BE2C (cell line): ENCODE measurements at regions not wholly inside any gene's neighbourhood (a gene's known extent, or its start where the extent isn't known, plus 50 kb on each side); places are given as distances from the start of the nearest gene placed in this dataset.

ENCODE experiments used
- DNase-seq: peaks from one replicate; pipeline ENCODE4 v3.0.0-alpha.2; 2020
- H3K27me3 ChIP-seq: fragments of 250-450 bp; sonication (Bioruptor Pico); 2 replicates; pipeline ENCODE4 v1.5.1; 2020; ENCODE audit warnings: mild to moderate bottlenecking
- H3K36me3 ChIP-seq: fragments of 250-450 bp; sonication (Bioruptor Pico); 2 replicates; pipeline ENCODE4 v1.5.1; 2020; ENCODE audit warnings: mild to moderate bottlenecking
- H3K4me1 ChIP-seq: fragments of 250-450 bp; sonication (Bioruptor Pico); 2 replicates; pipeline ENCODE4 v1.5.1; 2020
- H3K4me3 ChIP-seq: 2 replicates; pipeline ENCODE4 v1.5.1; 2011; ENCODE audit warnings: low read depth, low read length
- H3K9me3 ChIP-seq: fragments of 250-450 bp; sonication (Bioruptor Pico); 2 replicates; pipeline ENCODE4 v1.5.1; 2020
- TF ChIP-seq, protein P1 (sequence below): IDR thresholded peaks from 2 replicates; pipeline ENCODE4 v1.5.1; 2012; ENCODE audit warnings: mild to moderate bottlenecking, low read depth, low read length

DNA sequence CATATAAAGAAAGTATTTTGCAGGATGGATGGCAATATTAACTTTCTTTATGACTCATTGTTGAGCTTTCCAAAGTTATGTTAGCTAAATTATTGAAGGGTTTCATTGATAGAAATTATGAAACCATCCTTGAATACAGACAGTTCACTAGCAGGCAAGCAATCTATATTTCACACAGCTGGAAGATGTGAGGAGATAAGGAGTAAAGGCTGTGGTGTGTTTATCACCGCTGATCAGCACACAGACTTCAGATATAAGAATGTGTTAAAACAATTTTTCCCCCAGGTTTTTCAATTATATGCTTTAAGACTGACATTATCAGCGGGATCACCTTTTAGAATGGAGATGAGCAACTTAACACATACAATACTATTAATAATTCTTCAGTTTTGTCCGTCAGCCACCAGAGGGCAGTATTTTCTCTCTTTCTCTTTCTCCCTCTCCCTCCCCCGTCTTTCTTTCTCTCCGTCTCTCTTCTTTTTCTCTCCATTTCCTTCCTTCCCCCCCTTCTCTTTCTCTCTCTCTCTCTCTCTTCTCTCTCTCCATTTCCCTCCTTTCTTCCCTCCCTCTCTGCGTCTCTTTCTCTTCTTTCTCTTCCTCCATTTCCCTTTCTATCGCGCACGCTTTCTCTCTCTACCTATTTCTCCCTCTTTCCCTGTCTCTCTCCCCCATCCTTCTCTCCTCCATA, 62.9 kb upstream of the FAM171A1 start:
- Histone ChIP-seq H3K36me3 (no peaks in the 10 kb centered on the region), H3K9me3 (no peaks in the 10 kb centered on the region), H3K4me1 (no peaks in the 10 kb centered on the region), H3K27me3 (no peaks in the 10 kb centered on the region; the same call in 1 of the 2 replicates), H3K4me3 (peak overlapping the region; percentile 43)
- peak; percentile 28 for DNase-seq
- TF ChIP-seq, protein P1, sequence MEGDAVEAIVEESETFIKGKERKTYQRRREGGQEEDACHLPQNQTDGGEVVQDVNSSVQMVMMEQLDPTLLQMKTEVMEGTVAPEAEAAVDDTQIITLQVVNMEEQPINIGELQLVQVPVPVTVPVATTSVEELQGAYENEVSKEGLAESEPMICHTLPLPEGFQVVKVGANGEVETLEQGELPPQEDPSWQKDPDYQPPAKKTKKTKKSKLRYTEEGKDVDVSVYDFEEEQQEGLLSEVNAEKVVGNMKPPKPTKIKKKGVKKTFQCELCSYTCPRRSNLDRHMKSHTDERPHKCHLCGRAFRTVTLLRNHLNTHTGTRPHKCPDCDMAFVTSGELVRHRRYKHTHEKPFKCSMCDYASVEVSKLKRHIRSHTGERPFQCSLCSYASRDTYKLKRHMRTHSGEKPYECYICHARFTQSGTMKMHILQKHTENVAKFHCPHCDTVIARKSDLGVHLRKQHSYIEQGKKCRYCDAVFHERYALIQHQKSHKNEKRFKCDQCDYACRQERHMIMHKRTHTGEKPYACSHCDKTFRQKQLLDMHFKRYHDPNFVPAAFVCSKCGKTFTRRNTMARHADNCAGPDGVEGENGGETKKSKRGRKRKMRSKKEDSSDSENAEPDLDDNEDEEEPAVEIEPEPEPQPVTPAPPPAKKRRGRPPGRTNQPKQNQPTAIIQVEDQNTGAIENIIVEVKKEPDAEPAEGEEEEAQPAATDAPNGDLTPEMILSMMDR, result peak; percentile 66

DNA sequence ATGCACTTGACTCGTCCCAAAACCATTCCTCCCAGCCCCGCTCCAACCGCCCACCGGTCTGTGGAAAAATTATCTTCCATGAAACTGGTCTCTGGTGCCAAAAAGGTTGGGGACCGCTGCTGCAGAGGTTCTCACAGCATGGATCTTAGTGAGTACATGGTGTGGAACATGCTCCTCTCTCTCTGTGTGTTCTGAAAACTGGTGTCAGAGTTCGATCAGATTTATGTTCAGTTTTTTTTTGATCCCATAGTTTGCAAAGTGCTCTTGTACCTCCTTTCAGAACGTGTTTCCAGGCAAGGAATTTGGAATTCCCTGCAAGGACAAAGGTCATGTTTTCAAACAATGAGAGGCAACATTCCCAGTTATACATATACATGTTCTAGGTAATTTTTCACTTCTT, 61.2 kb upstream of the FAM171A1 start:
- TF ChIP-seq, protein P1, result no peak
- no peak for DNase-seq
- Histone ChIP-seq H3K9me3 (no peaks in the 10 kb centered on the region), H3K27me3 (no peaks in the 10 kb centered on the region; the same call in none of the 2 replicates), H3K4me3 (no peak overlapping the region), H3K4me1 (no peaks in the 10 kb centered on the region), H3K36me3 (no peaks in the 10 kb centered on the region)

DNA sequence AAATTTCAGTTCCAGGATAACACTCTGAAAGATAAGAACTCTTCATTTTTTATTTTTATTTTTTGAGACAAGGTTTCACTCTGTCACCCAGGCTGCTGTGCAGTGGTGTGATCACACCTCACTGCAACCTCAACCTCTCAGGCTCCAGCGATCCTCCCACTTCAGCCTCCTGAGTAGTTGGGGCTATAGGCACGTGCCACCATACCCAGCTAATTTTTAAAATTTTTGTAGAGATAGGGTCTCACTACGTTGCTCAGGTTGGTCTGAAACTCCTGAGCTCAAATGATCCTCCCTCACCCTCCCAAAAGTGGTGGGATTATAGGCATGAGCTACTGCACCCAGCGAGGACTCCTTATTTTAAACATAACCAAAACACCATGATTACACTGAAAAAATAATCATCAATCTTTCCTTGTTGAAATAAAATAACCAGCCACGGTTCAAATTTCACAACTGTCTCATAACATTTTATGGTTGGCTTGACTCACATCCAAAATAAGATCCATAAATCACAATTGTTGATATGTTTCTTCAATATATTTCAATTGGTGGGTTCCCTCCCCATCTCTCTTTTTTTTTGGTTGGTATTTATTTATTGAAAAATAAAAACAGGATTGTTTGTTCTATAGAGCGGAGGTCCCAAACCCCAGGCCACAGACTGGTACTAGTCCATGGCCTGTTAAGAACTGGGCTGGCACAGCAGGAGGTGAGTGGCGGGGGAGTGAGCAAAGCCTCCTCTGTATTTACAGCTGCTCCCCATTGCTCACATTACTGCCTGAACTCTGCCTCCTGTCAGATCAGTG, 60.1 kb upstream of the FAM171A1 start:
- TF ChIP-seq, protein P1, result no peak

DNA sequence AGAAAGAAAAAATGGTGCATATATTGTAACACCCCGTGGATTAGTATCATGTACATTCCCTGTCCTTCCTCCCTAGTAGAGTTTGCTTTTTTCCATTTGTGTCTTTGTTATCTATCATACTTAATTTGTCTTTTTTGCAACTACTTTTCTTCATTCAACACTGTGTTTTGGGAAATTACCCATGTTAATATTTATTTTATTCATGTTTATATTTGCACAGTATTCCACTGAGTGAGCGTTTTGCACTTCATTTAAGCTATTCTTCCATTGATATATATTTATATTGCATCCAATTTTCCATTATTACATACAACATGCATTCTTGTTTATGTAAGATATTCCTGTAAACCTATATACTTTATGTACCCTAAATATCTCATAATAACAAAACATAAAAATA, 57.6 kb upstream of the FAM171A1 start:
- TF ChIP-seq, protein P1, result no peak
- no peaks in the 10 kb centered on the region for H3K9me3 ChIP-seq
- H3K36me3 ChIP-seq, result no peaks in the 10 kb centered on the region
- no peak for DNase-seq
- peaks cover 5% of the 10 kb centered on the region for H3K27me3 ChIP-seq
- no peaks in the 10 kb centered on the region for H3K4me1 ChIP-seq
- H3K4me3 ChIP-seq, result no peak overlapping the region

More for the DNA sequence above, 60.1 kb upstream of the FAM171A1 start:
- no peaks in the 10 kb centered on the region for H3K4me1 ChIP-seq
- no peaks in the 10 kb centered on the region for H3K9me3 ChIP-seq
- no peaks in the 10 kb centered on the region for H3K36me3 ChIP-seq
- no peak for DNase-seq
- no peak overlapping the region for H3K4me3 ChIP-seq
- H3K27me3 ChIP-seq, result peaks cover 5% of the 10 kb centered on the region

DNA sequence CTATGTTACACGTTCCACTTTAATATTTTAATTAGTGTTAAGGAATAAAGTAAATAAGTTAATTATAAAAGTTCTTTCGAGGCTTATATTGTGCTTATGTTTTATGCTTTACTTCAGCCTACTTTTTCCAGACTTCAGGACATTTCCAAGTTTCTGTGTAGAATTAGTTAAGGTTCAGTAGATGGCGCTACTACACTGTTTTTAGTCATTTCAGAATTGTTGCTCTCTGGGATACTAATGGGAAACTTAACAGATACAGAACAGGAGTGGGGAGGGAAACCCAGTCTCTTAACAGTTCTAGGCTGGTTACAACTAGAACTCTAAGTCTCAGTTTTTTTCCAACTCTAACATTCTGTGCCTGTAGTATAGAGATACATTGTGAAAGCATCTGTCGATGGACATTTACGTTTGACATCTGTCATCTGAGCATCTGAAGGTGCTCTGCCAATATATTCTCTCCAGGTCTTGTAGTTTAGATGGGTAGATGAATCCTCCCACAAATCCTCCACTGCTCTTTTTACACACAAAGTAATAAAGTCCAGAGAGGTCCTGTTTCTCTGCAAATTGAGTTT, 56.8 kb upstream of the FAM171A1 start:
- Histone ChIP-seq H3K27me3 (peaks cover 5% of the 10 kb centered on the region), H3K36me3 (no peaks in the 10 kb centered on the region), H3K9me3 (no peaks in the 10 kb centered on the region), H3K4me3 (no peak overlapping the region), H3K4me1 (no peaks in the 10 kb centered on the region)
- no peak for DNase-seq
- TF ChIP-seq, protein P1, result peak; percentile 62
